HG02885 (cell line): ENCODE measurements at regions not wholly inside any gene's neighbourhood (a gene's known extent, or its start where the extent isn't known, plus 50 kb on each side); places are given as distances from the start of the nearest gene placed in this dataset.
A peak's percentile ranks its signal among the peaks of the same experiment; 100 is the strongest.

Experiments used
- ATAC-seq: cut with Tn5 transposase; IDR thresholded peaks from one replicate; pipeline ENCODE4 v1.9.1; 2021; ENCODE audit warnings: mild to moderate bottlenecking; ENCODE audit not compliant: unreplicated experiment, poor library complexity

GRCh38 chr3:161794551-161794950, 297.9 kb downstream of the OTOL1 start:
- ATAC-seq = no peak

GRCh38 chr3:161796312-161796711, 299.7 kb downstream of the OTOL1 start:
- no peak for ATAC-seq

- ATAC-seq = no peak
Observed at GRCh38 chr3:161796780-161797179, 300.2 kb downstream of the OTOL1 start.

DNA sequence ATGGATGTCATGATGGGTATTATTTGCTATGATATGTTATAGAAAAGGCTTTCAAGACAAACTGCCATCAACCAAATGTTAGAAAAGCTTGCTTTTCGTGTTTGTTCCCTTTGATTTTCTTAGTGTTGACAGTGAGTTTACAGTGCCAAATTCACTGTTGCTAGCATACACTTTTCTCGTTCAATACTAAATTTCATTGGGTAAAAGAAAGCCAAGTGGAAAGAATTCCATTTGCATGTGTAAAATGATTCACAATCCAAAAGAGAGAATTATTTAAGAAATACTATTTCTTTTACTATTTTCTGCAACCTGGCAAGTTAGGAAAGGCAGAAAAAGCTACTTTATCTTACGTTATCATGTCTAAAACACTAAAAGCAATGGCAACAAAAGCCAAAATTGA, 301.4 kb downstream of the OTOL1 start:
- ATAC-seq = no peak

GRCh38 chr3:161800985-161801559, 304.5 kb downstream of the OTOL1 start:
- no peak for ATAC-seq

GRCh38 chr3:161818106-161818505, 321.5 kb downstream of the OTOL1 start:
- no peak for ATAC-seq

DNA sequence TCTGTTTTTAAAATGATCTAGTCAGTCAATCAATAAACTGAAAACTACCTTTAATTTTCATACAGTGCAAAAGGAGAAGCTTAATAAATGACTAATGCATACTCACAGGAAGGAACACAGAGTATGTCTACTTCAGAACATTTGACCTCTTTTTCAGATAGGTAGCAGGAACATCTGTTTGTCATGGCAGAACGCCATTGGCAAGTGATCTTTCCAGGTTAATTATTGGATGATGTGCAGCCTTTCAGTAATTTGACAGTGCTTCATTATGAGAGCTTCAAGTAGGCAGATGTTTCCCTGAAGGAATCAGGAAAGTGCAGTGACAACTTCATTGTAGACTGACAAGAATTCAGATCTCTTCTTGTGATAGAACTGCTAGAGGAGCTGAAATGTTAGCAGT, 325.0 kb downstream of the OTOL1 start:
- no peak for ATAC-seq

DNA sequence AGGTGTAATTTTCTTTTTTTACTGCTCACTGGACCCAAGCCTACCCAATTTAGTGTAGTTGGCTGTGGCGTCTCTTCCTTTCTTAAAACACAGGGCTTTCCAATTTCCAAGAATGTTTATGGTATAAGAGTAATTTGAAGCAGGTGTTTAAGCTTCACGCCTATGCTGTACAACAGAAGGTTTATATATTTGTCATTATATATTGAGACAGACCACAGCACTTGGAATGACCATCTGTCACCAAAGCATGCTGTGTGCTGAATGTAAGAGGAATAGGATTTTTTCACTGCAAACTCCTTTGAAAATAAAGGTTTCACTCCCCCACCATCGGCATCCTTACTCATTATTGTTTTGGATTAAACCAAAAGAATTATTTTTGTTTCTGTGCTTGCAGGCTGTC, 325.7 kb downstream of the OTOL1 start:
- no peak for ATAC-seq

DNA sequence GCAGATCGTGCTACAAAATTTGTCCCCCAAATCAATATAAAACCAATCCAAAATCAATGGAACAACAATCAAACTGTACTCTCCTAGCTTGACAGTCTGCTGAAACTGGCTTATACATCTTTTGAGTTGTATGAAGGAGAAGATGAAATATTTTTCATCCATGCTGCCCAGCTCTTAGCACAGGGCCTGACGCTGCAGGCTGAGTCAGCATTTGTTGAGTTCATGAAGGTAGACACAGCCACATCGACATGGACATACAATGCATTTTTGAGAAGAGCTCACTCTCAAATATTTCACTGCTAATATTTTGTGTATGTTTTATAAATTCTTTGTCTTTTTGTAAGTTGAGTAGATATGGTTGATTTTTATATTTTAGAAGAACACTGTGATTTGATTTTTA, 327.3 kb downstream of the OTOL1 start:
- no peak for ATAC-seq

DNA sequence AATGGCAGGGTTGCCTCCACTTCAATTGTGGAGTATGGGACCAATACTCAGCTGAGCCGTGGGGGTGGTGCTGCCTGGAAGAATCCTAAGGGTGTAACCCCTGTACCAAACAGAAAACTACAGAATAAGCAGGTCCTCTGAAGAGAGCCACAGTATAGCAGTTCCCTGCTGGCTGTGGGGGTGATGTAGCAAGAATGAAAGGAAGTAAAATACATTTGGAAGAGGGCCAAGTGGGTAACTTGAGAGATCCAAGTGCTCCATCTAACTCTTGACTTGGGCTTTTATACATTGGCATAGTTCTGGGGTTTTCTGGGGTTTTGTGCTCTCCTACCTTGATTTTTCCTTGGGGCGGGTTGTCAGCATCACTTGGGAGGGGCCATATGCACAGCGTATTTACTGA, 341.4 kb downstream of the OTOL1 start:
- ATAC-seq = no peak

GRCh38 chr3:161848376-161848775, 351.8 kb downstream of the OTOL1 start:
- ATAC-seq = no peak

GRCh38 chr3:161851941-161852566, 355.4 kb downstream of the OTOL1 start:
- peak; percentile 91 for ATAC-seq

DNA sequence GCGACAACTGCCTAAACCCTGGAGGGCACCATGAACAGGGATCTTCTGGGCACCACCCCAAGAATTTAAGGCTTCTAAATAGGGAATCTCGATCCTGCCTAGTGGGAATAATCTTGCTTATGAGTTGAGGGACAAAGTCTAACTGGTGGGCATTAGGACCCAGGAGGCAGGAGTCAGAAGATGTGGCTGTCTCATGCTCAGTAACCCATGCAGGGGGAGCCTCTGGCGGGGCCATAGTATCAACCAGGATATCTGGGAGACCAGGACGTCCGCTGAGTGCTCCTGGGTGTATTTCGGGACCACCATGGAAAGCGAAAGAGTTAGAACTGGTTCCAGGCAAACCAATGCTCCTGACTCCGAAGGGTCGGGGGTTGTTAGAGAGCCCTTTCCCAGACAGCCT, 356.1 kb downstream of the OTOL1 start:
- no peak for ATAC-seq

- peak; percentile 72 for ATAC-seq
Observed at GRCh38 chr3:161854232-161854771, 357.7 kb downstream of the OTOL1 start.

GRCh38 chr3:161859057-161859456, 362.4 kb downstream of the OTOL1 start:
- ATAC-seq = no peak

- ATAC-seq = no peak
Observed at GRCh38 chr3:161859865-161860450, 363.4 kb downstream of the OTOL1 start.

DNA sequence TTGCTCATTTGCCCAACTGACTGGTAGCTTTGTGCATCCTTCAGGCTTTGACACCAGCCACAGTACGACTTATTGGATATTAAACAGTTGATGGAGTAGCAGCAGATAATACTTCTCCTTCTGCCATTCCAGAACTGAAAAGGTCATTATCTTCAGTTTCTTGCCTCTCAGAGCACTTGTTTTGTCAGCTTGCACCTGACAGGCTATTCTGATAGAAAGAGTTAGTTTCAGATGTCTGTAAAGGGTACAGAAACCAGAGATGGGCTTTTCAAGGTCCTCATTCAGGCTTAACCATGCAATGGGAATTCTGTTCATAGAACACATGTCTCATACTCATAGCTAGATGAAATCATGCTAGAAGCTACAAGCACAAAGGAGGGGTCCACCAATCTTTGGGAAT, 367.2 kb downstream of the OTOL1 start:
- ATAC-seq = no peak

- no peak for ATAC-seq
Observed at GRCh38 chr3:161866176-161866575, 369.6 kb downstream of the OTOL1 start.

- no peak for ATAC-seq
Observed at GRCh38 chr3:161875483-161875882, 378.9 kb downstream of the OTOL1 start.

DNA sequence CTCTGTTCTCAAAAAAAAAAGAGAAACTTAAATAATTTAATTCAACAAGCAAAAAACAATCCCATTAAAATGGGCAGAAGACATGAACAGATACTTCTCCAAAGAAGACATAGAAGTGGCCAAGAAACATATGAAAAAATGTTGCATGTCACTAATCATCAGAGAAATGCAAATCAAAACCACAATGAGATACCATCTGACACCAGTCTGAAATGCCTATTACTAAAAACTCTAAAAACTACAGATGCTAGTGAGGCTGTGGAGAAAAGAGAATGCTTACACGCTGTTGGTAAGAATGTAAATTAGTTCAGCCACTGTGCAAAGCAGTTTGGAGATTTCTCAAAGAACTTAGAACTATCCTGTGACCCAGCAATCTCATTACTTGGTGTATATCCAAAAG, 382.9 kb downstream of the OTOL1 start:
- no peak for ATAC-seq

GRCh38 chr3:161884830-161885229, 388.2 kb downstream of the OTOL1 start:
- no peak for ATAC-seq

- ATAC-seq = no peak
Observed at GRCh38 chr3:161890147-161890625, 393.6 kb downstream of the OTOL1 start.
